ENCODE measurements at regions not wholly inside any gene's neighbourhood (a gene's known extent, or its start where the extent isn't known, plus 50 kb on each side); places are given as distances from the start of the nearest gene placed in this dataset.

DNA sequence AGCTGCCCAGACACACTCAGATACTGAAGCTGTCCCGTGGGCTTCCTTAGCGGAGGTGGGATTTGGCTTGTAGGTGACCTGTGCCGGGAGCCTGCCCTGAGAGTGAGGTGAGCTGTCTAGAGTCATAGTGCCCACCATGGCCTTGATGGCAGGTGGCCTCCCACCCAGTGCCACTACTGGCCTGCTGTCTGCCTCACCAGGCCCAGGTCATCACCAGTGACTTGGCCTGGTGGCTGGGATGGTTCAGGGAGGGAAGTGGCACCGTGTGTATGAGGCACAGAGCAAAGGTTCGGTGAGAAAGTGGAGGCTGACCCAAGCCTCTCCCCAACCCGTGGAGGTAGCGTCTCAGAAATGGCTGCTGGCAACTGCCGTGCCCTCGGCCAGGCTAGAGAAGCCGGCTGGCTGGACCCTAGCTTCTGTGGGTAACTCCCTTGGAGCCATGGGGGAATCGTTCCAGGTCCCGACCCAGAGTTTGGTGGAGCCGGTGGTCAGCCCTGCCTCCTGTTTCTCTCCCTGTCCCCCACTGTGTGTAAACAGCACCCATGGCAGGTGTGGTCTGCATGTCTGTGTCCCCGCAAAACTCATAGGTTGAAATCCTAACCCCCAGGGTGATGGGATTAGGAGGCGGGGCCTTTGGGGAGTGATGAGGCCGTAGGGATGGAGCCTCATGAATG is 155.4 kb upstream of the C1orf174 start:
- Histone ChIP-seq H3K4me3 (no peak overlapping the region), H3K27me3 (no peaks in the 10 kb centered on the region), H3K27ac (no peak overlapping the region), H3K9me3 (no peaks in the 10 kb centered on the region), H3K4me1 (no peaks in the 10 kb centered on the region), H3K36me3 (no peaks in the 10 kb centered on the region)
- DNase-seq (peak in 1 of 3 donors; percentile 31), ATAC-seq (no peak)
- no peak for TF ChIP-seq POLR2A (IDR thresholded peaks at IDR 0.05)
- TF ChIP-seq, protein P1, sequence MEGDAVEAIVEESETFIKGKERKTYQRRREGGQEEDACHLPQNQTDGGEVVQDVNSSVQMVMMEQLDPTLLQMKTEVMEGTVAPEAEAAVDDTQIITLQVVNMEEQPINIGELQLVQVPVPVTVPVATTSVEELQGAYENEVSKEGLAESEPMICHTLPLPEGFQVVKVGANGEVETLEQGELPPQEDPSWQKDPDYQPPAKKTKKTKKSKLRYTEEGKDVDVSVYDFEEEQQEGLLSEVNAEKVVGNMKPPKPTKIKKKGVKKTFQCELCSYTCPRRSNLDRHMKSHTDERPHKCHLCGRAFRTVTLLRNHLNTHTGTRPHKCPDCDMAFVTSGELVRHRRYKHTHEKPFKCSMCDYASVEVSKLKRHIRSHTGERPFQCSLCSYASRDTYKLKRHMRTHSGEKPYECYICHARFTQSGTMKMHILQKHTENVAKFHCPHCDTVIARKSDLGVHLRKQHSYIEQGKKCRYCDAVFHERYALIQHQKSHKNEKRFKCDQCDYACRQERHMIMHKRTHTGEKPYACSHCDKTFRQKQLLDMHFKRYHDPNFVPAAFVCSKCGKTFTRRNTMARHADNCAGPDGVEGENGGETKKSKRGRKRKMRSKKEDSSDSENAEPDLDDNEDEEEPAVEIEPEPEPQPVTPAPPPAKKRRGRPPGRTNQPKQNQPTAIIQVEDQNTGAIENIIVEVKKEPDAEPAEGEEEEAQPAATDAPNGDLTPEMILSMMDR (IDR thresholded peaks at IDR 0.05), result no peak
- intact Hi-C loops (cut with DNase I), result no loop called here
- 60% methylated on average over 2 of the region's 16 CpGs for WGBS (ENCODE audit: insufficient coverage, low coverage, low lambda C conversion rate, missing lambda C conversion rate)

DNA sequence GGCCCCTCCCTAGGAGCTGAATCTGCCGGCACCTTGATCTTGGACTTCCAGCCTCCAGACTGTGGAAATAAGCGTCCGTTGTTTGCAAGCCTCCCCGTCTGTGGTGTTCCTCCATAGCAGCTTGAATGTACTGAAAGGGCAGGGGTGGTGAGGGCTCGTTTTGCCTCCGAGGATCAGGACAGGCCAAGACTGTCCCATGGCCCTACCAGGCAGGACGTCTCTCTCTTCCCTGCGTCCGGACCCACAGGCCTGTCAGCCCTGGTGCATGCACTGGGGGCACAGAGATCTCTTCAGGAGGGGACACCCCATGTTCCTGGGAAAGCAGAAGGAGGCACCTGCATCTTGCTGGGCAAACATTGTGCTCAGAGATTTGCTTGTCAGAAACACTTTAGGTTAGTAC is 156.3 kb upstream of the C1orf174 start:
- DNase-seq (peak in 1 of 3 donors; percentile 15), ATAC-seq (no peak)
- intact Hi-C loops (cut with DNase I), result no loop called here
- no CpG with 5 or more reads among the region's 9 CpGs for WGBS (ENCODE audit: insufficient coverage, low coverage, low lambda C conversion rate, missing lambda C conversion rate)
- H3K36me3 ChIP-seq, result no peaks in the 10 kb centered on the region
- H3K27ac ChIP-seq, result no peak overlapping the region
- no peak overlapping the region for H3K4me3 ChIP-seq
- no peaks in the 10 kb centered on the region for H3K9me3 ChIP-seq
- TF ChIP-seq, protein P1 (IDR thresholded peaks at IDR 0.05), result no peak
- no peak for TF ChIP-seq POLR2A (IDR thresholded peaks at IDR 0.05)
- no peaks in the 10 kb centered on the region for H3K27me3 ChIP-seq
- no peaks in the 10 kb centered on the region for H3K4me1 ChIP-seq

DNA sequence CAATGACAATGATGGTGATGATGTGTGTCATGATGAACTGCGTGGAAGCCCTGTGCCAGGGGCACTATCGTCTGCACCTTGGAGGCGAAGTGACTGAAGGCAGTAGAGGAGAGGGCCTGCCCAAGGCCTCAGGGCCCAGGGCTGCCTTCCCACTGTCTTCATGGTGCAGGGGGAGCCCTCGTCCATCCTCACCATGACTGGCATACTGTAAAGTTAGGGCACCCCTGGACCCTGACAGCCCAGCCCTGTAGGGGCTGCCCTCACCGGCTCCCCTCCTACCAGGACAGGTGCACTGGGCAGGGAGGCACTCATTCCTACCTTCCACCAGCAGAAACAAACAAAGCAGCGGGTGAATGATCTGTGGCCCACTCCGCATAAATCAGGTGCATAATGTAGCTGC is 156.9 kb upstream of the C1orf174 start:
- Histone ChIP-seq H3K27ac (no peak overlapping the region), H3K4me3 (no peak overlapping the region), H3K36me3 (no peaks in the 10 kb centered on the region), H3K4me1 (no peaks in the 10 kb centered on the region), H3K9me3 (no peaks in the 10 kb centered on the region), H3K27me3 (no peaks in the 10 kb centered on the region)
- ATAC-seq (no peak), DNase-seq (peak in 1 of 3 donors; percentile 19)
- no CpG with 5 or more reads among the region's 7 CpGs for WGBS (ENCODE audit: insufficient coverage, low coverage, low lambda C conversion rate, missing lambda C conversion rate)
- intact Hi-C loops (cut with DNase I), result no loop called here
- TF ChIP-seq, protein P1 (IDR thresholded peaks at IDR 0.05), result no peak
- no peak for TF ChIP-seq POLR2A (IDR thresholded peaks at IDR 0.05)

DNA sequence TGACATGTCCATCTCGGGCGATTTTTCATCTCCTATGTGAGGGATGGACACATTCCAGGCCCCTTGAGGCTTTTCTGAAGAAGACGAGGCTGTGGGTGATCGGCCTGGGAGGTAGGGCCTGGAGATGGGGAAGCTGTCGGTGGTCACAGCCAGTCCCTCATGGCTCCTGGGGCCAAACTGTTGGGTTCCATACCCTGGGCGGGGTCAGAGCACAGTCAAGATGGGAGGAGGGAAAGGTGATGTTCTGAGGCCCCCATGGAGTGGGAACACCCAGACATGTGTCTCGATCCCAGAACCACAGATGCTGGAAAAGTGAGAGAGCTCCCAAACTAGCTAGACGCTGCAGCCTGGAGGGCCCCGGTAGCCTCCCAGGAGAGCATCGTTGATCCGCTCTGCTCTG is 157.5 kb upstream of the C1orf174 start:
- H3K9me3 ChIP-seq, result no peaks in the 10 kb centered on the region
- no peaks in the 10 kb centered on the region for H3K4me1 ChIP-seq
- no peak overlapping the region for H3K27ac ChIP-seq
- H3K4me3 ChIP-seq, result no peak overlapping the region
- peak in 1 of 3 donors; percentile 25 for DNase-seq
- intact Hi-C loops (cut with DNase I), result no loop called here
- WGBS (ENCODE audit: insufficient coverage, low coverage, low lambda C conversion rate, missing lambda C conversion rate), result 58% methylated on average over 6 of the region's 11 CpGs
- TF ChIP-seq, protein P1 (IDR thresholded peaks at IDR 0.05), result no peak
- no peak for TF ChIP-seq POLR2A (IDR thresholded peaks at IDR 0.05)
- no peaks in the 10 kb centered on the region for H3K27me3 ChIP-seq
- ATAC-seq, result no peak
- H3K36me3 ChIP-seq, result no peaks in the 10 kb centered on the region

Measured in right lobe of liver (tissue), 6 donors.